ENCODE measurements at regions not wholly inside any gene's neighbourhood (a gene's known extent, or its start where the extent isn't known, plus 50 kb on each side); places are given as distances from the start of the nearest gene placed in this dataset.
"Not testable (repeated sequence)": the region's sequence is repeated elsewhere in the genome, so short reads cannot be mapped to it uniquely, and the experiment has no call there.

- DNase-seq, result no peak
Measured at GRCh38 chr2:220748875-220749479, 823.1 kb downstream of the EPHA4 start.

GRCh38 chr2:220753486-220753885, 818.6 kb downstream of the EPHA4 start:
- DNase-seq, result no peak

GRCh38 chr2:220756653-220757052, 815.5 kb downstream of the EPHA4 start:
- DNase-seq, result peak; percentile 16

GRCh38 chr2:220758376-220758775, 813.7 kb downstream of the EPHA4 start:
- DNase-seq, result not testable (repeated sequence)

GRCh38 chr2:220764171-220764570, 807.9 kb downstream of the EPHA4 start:
- no peak for DNase-seq

- DNase-seq, result no peak
Measured at GRCh38 chr2:220767591-220768255, 804.4 kb downstream of the EPHA4 start.

- DNase-seq, result no peak
Measured at GRCh38 chr2:220775856-220776488, 796.1 kb downstream of the EPHA4 start.

GRCh38 chr2:220779076-220779475, 793.0 kb downstream of the EPHA4 start:
- DNase-seq, result not testable (repeated sequence)

GRCh38 chr2:220779511-220779910, 792.6 kb downstream of the EPHA4 start:
- DNase-seq, result no peak

- no peak for DNase-seq
Measured at GRCh38 chr2:220779931-220780330, 792.2 kb downstream of the EPHA4 start.

- DNase-seq, result no peak
Measured at GRCh38 chr2:220781622-220782241, 790.4 kb downstream of the EPHA4 start.

- no peak for DNase-seq
Measured at GRCh38 chr2:220782609-220783113, 789.4 kb downstream of the EPHA4 start.

GRCh38 chr2:220783671-220784070, 788.4 kb downstream of the EPHA4 start:
- no peak for DNase-seq

GRCh38 chr2:220785178-220785577, 786.9 kb downstream of the EPHA4 start:
- DNase-seq, result peak; percentile 83

- DNase-seq, result no peak
Measured at GRCh38 chr2:220786216-220786615, 785.9 kb downstream of the EPHA4 start.

GRCh38 chr2:220787251-220787650, 784.9 kb downstream of the EPHA4 start:
- DNase-seq, result no peak

GRCh38 chr2:220789961-220790360, 782.1 kb downstream of the EPHA4 start:
- no peak for DNase-seq

GRCh38 chr2:220795705-220796104, 776.4 kb downstream of the EPHA4 start:
- DNase-seq, result no peak

- DNase-seq, result no peak
Measured at GRCh38 chr2:220811115-220811514, 761.0 kb downstream of the EPHA4 start.

GRCh38 chr2:220811952-220812570, 760.0 kb downstream of the EPHA4 start:
- DNase-seq, result no peak

- no peak for DNase-seq
Measured at GRCh38 chr2:220814441-220814840, 757.7 kb downstream of the EPHA4 start.

- DNase-seq, result no peak
Measured at GRCh38 chr2:220815698-220816097, 756.4 kb downstream of the EPHA4 start.

- DNase-seq, result no peak
Measured at GRCh38 chr2:220821683-220822082, 750.4 kb downstream of the EPHA4 start.
